ENCODE measurements at regions not wholly inside any gene's neighbourhood (a gene's known extent, or its start where the extent isn't known, plus 50 kb on each side); places are given as distances from the start of the nearest gene placed in this dataset.

GRCh38 chr3:118808723-118809122 lies 225.9 kb downstream of the IGSF11 start:
- TF ChIP-seq, protein P1, sequence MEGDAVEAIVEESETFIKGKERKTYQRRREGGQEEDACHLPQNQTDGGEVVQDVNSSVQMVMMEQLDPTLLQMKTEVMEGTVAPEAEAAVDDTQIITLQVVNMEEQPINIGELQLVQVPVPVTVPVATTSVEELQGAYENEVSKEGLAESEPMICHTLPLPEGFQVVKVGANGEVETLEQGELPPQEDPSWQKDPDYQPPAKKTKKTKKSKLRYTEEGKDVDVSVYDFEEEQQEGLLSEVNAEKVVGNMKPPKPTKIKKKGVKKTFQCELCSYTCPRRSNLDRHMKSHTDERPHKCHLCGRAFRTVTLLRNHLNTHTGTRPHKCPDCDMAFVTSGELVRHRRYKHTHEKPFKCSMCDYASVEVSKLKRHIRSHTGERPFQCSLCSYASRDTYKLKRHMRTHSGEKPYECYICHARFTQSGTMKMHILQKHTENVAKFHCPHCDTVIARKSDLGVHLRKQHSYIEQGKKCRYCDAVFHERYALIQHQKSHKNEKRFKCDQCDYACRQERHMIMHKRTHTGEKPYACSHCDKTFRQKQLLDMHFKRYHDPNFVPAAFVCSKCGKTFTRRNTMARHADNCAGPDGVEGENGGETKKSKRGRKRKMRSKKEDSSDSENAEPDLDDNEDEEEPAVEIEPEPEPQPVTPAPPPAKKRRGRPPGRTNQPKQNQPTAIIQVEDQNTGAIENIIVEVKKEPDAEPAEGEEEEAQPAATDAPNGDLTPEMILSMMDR (IDR thresholded peaks at IDR 0.05; ENCODE audit: control insufficient read depth, insufficient read depth, low read depth, low read length, missing control alignments), result no peak
- DNase-seq (ENCODE audit: low read depth), result no peak
- H3K4me3 ChIP-seq (ENCODE audit: control insufficient read depth, low read depth, low read length), result no peak overlapping the region

- no peak for DNase-seq (ENCODE audit: low read depth)
- H3K4me3 ChIP-seq (ENCODE audit: control insufficient read depth, low read depth, low read length), result no peak overlapping the region
- TF ChIP-seq, protein P1 (IDR thresholded peaks at IDR 0.05; ENCODE audit: control insufficient read depth, insufficient read depth, low read depth, low read length, missing control alignments), result no peak
Observed at GRCh38 chr3:118809696-118810498, 224.7 kb downstream of the IGSF11 start.

DNA sequence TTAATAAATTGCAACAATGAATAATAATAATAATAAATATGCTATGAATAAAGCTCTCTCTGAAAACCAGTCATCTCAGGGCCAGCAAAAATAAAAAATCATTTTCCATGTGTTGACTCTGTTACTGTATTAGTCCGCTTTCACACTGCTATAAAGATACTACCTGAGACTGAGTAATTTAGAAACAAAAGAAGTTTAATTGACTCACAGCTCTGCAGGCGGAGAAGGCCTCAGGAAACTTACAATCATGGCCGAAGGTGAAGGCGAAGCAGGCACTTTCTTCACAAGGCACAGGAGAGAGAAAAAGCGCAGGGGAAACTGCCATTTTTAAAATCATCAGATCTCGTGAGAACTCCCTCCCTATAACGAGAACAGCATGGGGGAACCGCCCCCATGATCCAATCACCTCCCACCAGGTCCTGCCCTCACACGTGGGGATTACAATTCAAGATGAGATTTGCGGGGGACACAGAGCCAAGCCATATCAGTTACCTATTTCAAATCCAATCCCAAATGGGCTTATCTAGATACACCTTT lies 224.1 kb downstream of the IGSF11 start:
- no peak for DNase-seq (ENCODE audit: low read depth)

GRCh38 chr3:118811236-118811732 lies 223.4 kb downstream of the IGSF11 start:
- DNase-seq (ENCODE audit: low read depth), result no peak
- TF ChIP-seq, protein P1 (IDR thresholded peaks at IDR 0.05; ENCODE audit: control insufficient read depth, insufficient read depth, low read depth, low read length, missing control alignments), result no peak
- no peak overlapping the region for H3K4me3 ChIP-seq (ENCODE audit: control insufficient read depth, low read depth, low read length)

More for the DNA sequence above, 224.1 kb downstream of the IGSF11 start:
- TF ChIP-seq, protein P1 (IDR thresholded peaks at IDR 0.05; ENCODE audit: control insufficient read depth, insufficient read depth, low read depth, low read length, missing control alignments), result no peak
- no peak overlapping the region for H3K4me3 ChIP-seq (ENCODE audit: control insufficient read depth, low read depth, low read length)

DNA sequence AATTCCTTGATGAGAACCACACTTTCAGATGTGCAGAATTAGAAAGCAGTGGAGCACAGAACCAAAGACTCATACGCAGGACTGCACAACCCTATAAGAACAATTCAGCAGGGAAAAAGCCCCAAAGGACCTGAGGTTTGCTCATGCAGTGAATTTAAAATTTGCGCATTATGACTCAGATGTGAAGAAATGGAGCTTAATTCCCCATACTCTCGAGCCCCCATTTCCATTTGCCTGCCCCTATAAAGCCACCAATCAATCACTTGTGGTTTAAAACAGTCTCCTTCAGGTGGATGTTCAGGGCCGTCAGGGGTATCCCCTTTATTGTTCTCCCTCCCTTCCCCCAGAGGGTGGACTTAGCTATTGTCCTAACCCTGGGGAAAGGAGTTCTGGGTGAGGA lies 221.2 kb downstream of the IGSF11 start:
- TF ChIP-seq, protein P1 (IDR thresholded peaks at IDR 0.05; ENCODE audit: control insufficient read depth, insufficient read depth, low read depth, low read length, missing control alignments), result no peak
- no peak overlapping the region for H3K4me3 ChIP-seq (ENCODE audit: control insufficient read depth, low read depth, low read length)
- DNase-seq (ENCODE audit: low read depth), result no peak

DNA sequence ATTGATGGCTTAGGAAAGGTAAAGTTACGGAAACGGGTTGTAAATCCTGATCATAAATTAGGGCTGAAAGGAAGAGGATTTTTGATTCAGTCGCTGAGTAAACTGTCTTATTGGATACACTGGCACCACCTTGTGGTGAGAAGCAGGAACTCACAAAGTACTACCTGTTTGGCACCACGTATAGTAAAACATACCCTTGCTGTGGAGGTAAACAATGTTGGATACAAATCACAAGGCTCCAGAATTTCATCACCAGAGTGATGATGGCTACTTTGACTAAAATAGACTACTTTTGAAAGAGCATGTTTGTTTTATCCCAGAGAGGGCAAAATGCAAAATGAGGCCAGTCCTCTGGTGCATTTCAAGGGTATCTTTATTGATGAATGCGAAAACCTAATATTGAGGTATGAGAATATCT lies 216.9 kb downstream of the IGSF11 start:
- H3K4me3 ChIP-seq (ENCODE audit: control insufficient read depth, low read depth, low read length), result no peak overlapping the region
- DNase-seq (ENCODE audit: low read depth), result peak; percentile 17
- TF ChIP-seq, protein P1 (IDR thresholded peaks at IDR 0.05; ENCODE audit: control insufficient read depth, insufficient read depth, low read depth, low read length, missing control alignments), result peak; percentile 77
